Endothelial cell of umbilical vein (primary cell): ENCODE measurements at regions not wholly inside any gene's neighbourhood (a gene's known extent, or its start where the extent isn't known, plus 50 kb on each side); places are given as distances from the start of the nearest gene placed in this dataset.
"Not testable (repeated sequence)": the region's sequence is repeated elsewhere in the genome, so short reads cannot be mapped to it uniquely, and the experiment has no call there.

Source experiments
- BruUV-seq: library from RNA; stranded (reverse); fragments of 400-500 nt; replicated peaks from 2 replicates; lab custom pipeline; 2021; lab: Mats Ljungman, UMichigan
- CTCF ChIA-PET: fragments of 300-600, 350-600 bp; sonication (Branson Sonifier 250); formaldehyde crosslinking; loops from one replicate; lab custom pipeline; 2021; ENCODE audit warnings: antibody characterized with exemption, inconsistent platforms; lab: Charles Lee
- POLR2A ChIA-PET: fragments of 300-600, 350-600 bp; sonication (Branson Sonifier 250); formaldehyde crosslinking; loops from one replicate; lab custom pipeline; 2021; ENCODE audit warnings: antibody characterized with exemption, inconsistent platforms; lab: Charles Lee
- DNase-seq: peaks from one replicate; pipeline ENCODE4 v3.0.0-alpha.2; 2011; ENCODE audit warnings: low read depth, low spot score
- FAIRE-seq: peaks from 2 replicates; lab custom pipeline; 2011; peaks lifted over from hg19 to GRCh38; lab: Jason Lieb, UNC
- H2AFZ ChIP-seq: 2 replicates; pipeline ENCODE4 v1.6.0; 2012; ENCODE audit warnings: low read depth, low read length, control low read depth, inconsistent platforms
- H3K27ac ChIP-seq: 2 replicates; pipeline ENCODE4 v1.5.1; 2011; ENCODE audit warnings: low read depth, mild to moderate bottlenecking, control low read depth, low read length, moderate library complexity; ENCODE audit not compliant: insufficient read depth
- H3K27me3 ChIP-seq, 2 experiments: 2 replicates each; pipeline versions ENCODE4 v1.6.0 to v1.6.1; 2011; ENCODE audit warnings: low read length in 2 of 2, mixed read lengths in 1 of 2; ENCODE audit not compliant: control insufficient read depth in 2 of 2, insufficient read depth in 2 of 2
- H3K36me3 ChIP-seq, 2 experiments: 2 replicates in 1 of 2; 3 replicates in 1 of 2; pipeline ENCODE4 v1.5.1; 2011; ENCODE audit warnings: low read length in 2 of 2, mild to moderate bottlenecking in 1 of 2, moderate library complexity in 1 of 2; ENCODE audit not compliant: control insufficient read depth in 2 of 2, insufficient read depth in 2 of 2; ENCODE audit errors: extremely low read depth in 1 of 2
- H3K4me1 ChIP-seq: 3 replicates; pipeline ENCODE4 v1.5.1; 2011; ENCODE audit warnings: mild to moderate bottlenecking, low read length; ENCODE audit not compliant: control insufficient read depth, insufficient read depth; ENCODE audit errors: extremely low read depth
- H3K4me2 ChIP-seq: 2 replicates; pipeline ENCODE4 v1.6.1; 2011; ENCODE audit warnings: low read length, control low read depth, mixed read lengths; ENCODE audit not compliant: insufficient read depth
- H3K4me3 ChIP-seq, 3 experiments: fragments of 200-600 bp in 1 of 3; sonication (generic), shearing (Covaris generic) in 1 of 3; replicated peaks in 1 of 3; 2 replicates each; pipeline ENCODE4 v1.5.1; 2011 to 2016; ENCODE audit warnings: control low read depth in 3 of 3, low read length in 3 of 3, mild to moderate bottlenecking in 2 of 3, inconsistent platforms in 1 of 3, low read depth in 1 of 3, moderate library complexity in 1 of 3; ENCODE audit not compliant: insufficient read depth in 1 of 3
- H3K79me2 ChIP-seq: 2 replicates; pipeline ENCODE4 v1.6.0; 2012; ENCODE audit warnings: low read length, inconsistent platforms; ENCODE audit not compliant: control insufficient read depth, insufficient read depth
- H3K9ac ChIP-seq: replicated peaks from 2 replicates; pipeline ENCODE3; 2011; ENCODE audit warnings: low read length, control low read depth; ENCODE audit not compliant: insufficient read depth; ENCODE audit errors: extremely low read depth
- H3K9me1 ChIP-seq: replicated peaks from 3 replicates; pipeline ENCODE4 v1.6.0; 2011; ENCODE audit warnings: mild to moderate bottlenecking, low read length; ENCODE audit not compliant: control insufficient read depth, insufficient read depth; ENCODE audit errors: extremely low read depth
- H3K9me3 ChIP-seq: replicated peaks from 2 replicates; pipeline ENCODE4 v1.5.1; 2012; ENCODE audit warnings: low read length, inconsistent platforms; ENCODE audit not compliant: control insufficient read depth, insufficient read depth
- H4K20me1 ChIP-seq: replicated peaks from 2 replicates; pipeline ENCODE3; 2011; ENCODE audit warnings: mild to moderate bottlenecking, low read length; ENCODE audit not compliant: control insufficient read depth, insufficient read depth; ENCODE audit errors: extremely low read depth
- CTCF ChIP-seq, 2 donors: IDR thresholded peaks; 1 replicate in 1 of 2; 2 replicates in 1 of 2; pipeline ENCODE4 v1.5.1; 2011; ENCODE audit warnings: low read length in 2 of 2, mild to moderate bottlenecking in 2 of 2, moderate library complexity in 2 of 2, control low read depth in 1 of 2, inconsistent platforms in 1 of 2, low read depth in 1 of 2; ENCODE audit not compliant: insufficient read depth in 1 of 2; ENCODE audit errors: extremely low read depth in 1 of 2
- EZH2 ChIP-seq: IDR thresholded peaks from 2 replicates; pipeline ENCODE4 v1.6.1; 2012; ENCODE audit warnings: borderline replicate concordance, low read depth, mild to moderate bottlenecking, moderate library complexity, low read length, inconsistent platforms; ENCODE audit not compliant: severe bottlenecking
- FOS ChIP-seq: IDR thresholded peaks from 2 replicates; pipeline ENCODE4 v1.6.1; 2011; ENCODE audit warnings: mild to moderate bottlenecking, low read length, moderate library complexity, borderline replicate concordance; ENCODE audit not compliant: insufficient read depth
- GATA2 ChIP-seq: IDR thresholded peaks from 2 replicates; pipeline ENCODE4 v1.7.0; 2011; ENCODE audit warnings: low read depth, mild to moderate bottlenecking, moderate library complexity, mixed read lengths, low read length; ENCODE audit not compliant: insufficient read length, insufficient read depth
- JUN ChIP-seq: IDR thresholded peaks from 2 replicates; pipeline ENCODE4 v1.6.1; 2011; ENCODE audit warnings: borderline replicate concordance, low read depth; ENCODE audit not compliant: insufficient read length, insufficient read depth
- MAX ChIP-seq: IDR thresholded peaks from 2 replicates; pipeline ENCODE4 v1.6.1; 2011; ENCODE audit not compliant: insufficient read depth, insufficient read length
- MYC ChIP-seq: IDR thresholded peaks from one replicate; pipeline ENCODE4 v1.6.1; 2011; ENCODE audit warnings: mild to moderate bottlenecking, low read depth, low read length
- POLR2A ChIP-seq: IDR thresholded peaks from 2 replicates; pipeline ENCODE4 v1.6.1; 2012; ENCODE audit warnings: low read depth, mild to moderate bottlenecking, control low read depth, low read length
- POLR2AphosphoS5 ChIP-seq: IDR thresholded peaks from 2 replicates; pipeline ENCODE4 v1.6.1; 2012; ENCODE audit warnings: low read depth, mild to moderate bottlenecking, control low read depth, low read length, moderate library complexity; ENCODE audit not compliant: insufficient read depth
- dilution Hi-C: fragments of 300-500 bp; cut with MboI; formaldehyde crosslinking; loops from one replicate; pipeline ENCODE4 v1.15.0; 2019; ENCODE audit warnings: low sequenced_read_pairs; ENCODE audit not compliant: extremely low pct_ligation_motif_present
- intact Hi-C: fragments of 100-400 bp; cut with micrococcal nuclease; formaldehyde crosslinking; loops from one replicate; pipeline ENCODE4 v1.10.0; 2022

GRCh38 chrX:124769166-124769565 is 422.8 kb downstream of the SH2D1A start:
- Histone ChIP-seq H3K36me3 (no peaks in the 10 kb centered on the region), H3K27ac (no peak overlapping the region), H3K4me3 (no peak overlapping the region), H3K4me2 (no peak overlapping the region), H2AFZ (no peak overlapping the region), H3K9me3 (no peaks in the 10 kb centered on the region), H3K4me1 (no peaks in the 10 kb centered on the region), H3K27me3 (no peaks in the 10 kb centered on the region), H3K9me1 (no peaks in the 10 kb centered on the region), H3K79me2 (no peaks in the 10 kb centered on the region), H3K9ac (no peak overlapping the region), H4K20me1 (no peaks in the 10 kb centered on the region)
- TF ChIP-seq EZH2: no peak
- no peak for TF ChIP-seq MAX
- no peak for TF ChIP-seq POLR2AphosphoS5
- no peak for TF ChIP-seq POLR2A
- intact Hi-C loops: no loop called here
- CTCF ChIA-PET: no interaction called here
- dilution Hi-C loops: no loop called here
- DNase-seq (no peak), FAIRE-seq (no peak)
- POLR2A ChIA-PET: no interaction called here
- BruUV-seq: no TSS peak

DNA sequence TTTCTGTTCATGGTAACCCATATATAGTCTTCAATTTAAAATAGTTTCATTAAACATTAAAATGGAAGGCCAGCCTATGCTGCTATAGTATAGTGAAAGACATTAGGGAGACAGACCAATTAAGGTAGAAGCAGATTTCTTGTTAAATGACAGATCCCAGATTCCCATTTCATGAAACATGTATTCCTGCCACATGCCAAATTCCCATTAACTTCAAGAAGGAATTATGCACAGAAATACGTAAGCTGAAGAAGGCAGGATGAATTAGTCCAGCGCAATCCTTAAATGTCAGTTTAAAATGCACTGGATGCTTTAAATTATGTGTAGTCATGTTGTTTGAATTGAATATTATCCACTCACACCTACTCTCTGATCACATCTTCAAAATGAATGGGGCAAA is 424.9 kb downstream of the SH2D1A start:
- TF ChIP-seq POLR2A: no peak
- no peak for TF ChIP-seq MAX
- no peak for TF ChIP-seq CTCF (IDR thresholded peaks at IDR 0.05; ENCODE audit: extremely low read depth in 1 of 2, insufficient read depth in 1 of 2, low read depth in 1 of 2, low read length in 2 of 2)
- TF ChIP-seq FOS: no peak
- no peak for TF ChIP-seq EZH2
- no peak for TF ChIP-seq POLR2AphosphoS5
- no peak for TF ChIP-seq GATA2
- no peak for TF ChIP-seq JUN
- TF ChIP-seq MYC: no peak
- no peaks in the 10 kb centered on the region for H3K4me1 ChIP-seq
- no TSS peak for BruUV-seq
- H3K27me3 ChIP-seq: no peaks in the 10 kb centered on the region
- no peaks in the 10 kb centered on the region for H3K79me2 ChIP-seq
- ChIA-PET CTCF (no interaction called here), POLR2A (no interaction called here)
- FAIRE-seq (no peak), DNase-seq (no peak)
- H3K4me3 ChIP-seq: no peak overlapping the region
- H3K27ac ChIP-seq: no peak overlapping the region
- dilution Hi-C loops: no loop called here
- H3K36me3 ChIP-seq: no peaks in the 10 kb centered on the region
- H3K4me2 ChIP-seq: no peak overlapping the region
- H4K20me1 ChIP-seq: no peaks in the 10 kb centered on the region
- H3K9me3 ChIP-seq: no peaks in the 10 kb centered on the region
- H3K9me1 ChIP-seq: no peaks in the 10 kb centered on the region
- H2AFZ ChIP-seq: no peak overlapping the region
- no peak overlapping the region for H3K9ac ChIP-seq
- intact Hi-C loops: no loop called here

- H3K79me2 ChIP-seq, H4K20me1 ChIP-seq, H3K4me2 ChIP-seq, H3K9me1 ChIP-seq, H3K27me3 ChIP-seq, H3K9ac ChIP-seq, FAIRE-seq, H3K9me3 ChIP-seq, H3K36me3 ChIP-seq, H2AFZ ChIP-seq, intact Hi-C loops, BruUV-seq, POLR2A ChIA-PET, H3K4me1 ChIP-seq, dilution Hi-C loops, CTCF ChIA-PET, DNase-seq, H3K27ac ChIP-seq, H3K4me3 ChIP-seq: not testable (repeated sequence)
Measured at GRCh38 chrX:124788253-124788652, 441.9 kb downstream of the SH2D1A start.
